Lower lobe of right lung (tissue), 2 donors: ENCODE measurements at regions not wholly inside any gene's neighbourhood (a gene's known extent, or its start where the extent isn't known, plus 50 kb on each side); places are given as distances from the start of the nearest gene placed in this dataset.

ENCODE experiments used
- ATAC-seq, 2 donors: fragments of 200-7000 bp; cut with Tn5 transposase; one replicate each; pipeline ENCODE4 v1.9.1; 2020 to 2022; ENCODE audit warnings: mild to moderate bottlenecking in 2 of 2, moderate library complexity in 2 of 2
- DNase-seq: peaks from one replicate; pipeline ENCODE4 v3.0.0-alpha.2; 2020
- H3K27ac ChIP-seq: fragments of 200-600 bp; one replicate; pipeline ENCODE4 v1.8.0; 2022
- H3K27me3 ChIP-seq: fragments of 200-600 bp; one replicate; pipeline ENCODE4 v1.8.0; 2022; ENCODE audit warnings: low read depth
- H3K36me3 ChIP-seq: fragments of 200-600 bp; one replicate; pipeline ENCODE4 v1.8.0; 2022; ENCODE audit warnings: mild to moderate bottlenecking
- H3K4me1 ChIP-seq: fragments of 200-600 bp; one replicate; pipeline ENCODE4 v1.8.0; 2022
- H3K4me3 ChIP-seq: fragments of 200-600 bp; one replicate; pipeline ENCODE4 v1.8.0; 2022; ENCODE audit warnings: mild to moderate bottlenecking
- H3K9me3 ChIP-seq: fragments of 200-600 bp; one replicate; pipeline ENCODE4 v1.8.0; 2022
- CTCF ChIP-seq: fragments of 200-600 bp; IDR thresholded peaks from one replicate; pipeline ENCODE4 v1.8.0; 2022; ENCODE audit warnings: antibody characterized with exemption, mild to moderate bottlenecking
- intact Hi-C: fragments of 100-400 bp; cut with DNase I; formaldehyde crosslinking; loops from one replicate; pipeline ENCODE4 v1.11.0; 2022
- donor health status: DM: no; HTN: yes; CAD: no; lungs with severe emphysema.

- intact Hi-C loops = no loop called here
- DNase-seq = no peak
- no peaks in the 10 kb centered on the region for H3K4me1 ChIP-seq
Observed at GRCh38 chr4:132593717-132594400, 555.2 kb upstream of the PCDH10 start.

GRCh38 chr4:132596186-132596585, 552.9 kb upstream of the PCDH10 start:
- intact Hi-C loops = no loop called here
- no peak for TF ChIP-seq CTCF
- no peak for ATAC-seq

More at GRCh38 chr4:132593717-132594400, 555.2 kb upstream of the PCDH10 start:
- no peaks in the 10 kb centered on the region for H3K9me3 ChIP-seq
- no peak for TF ChIP-seq CTCF
- no peaks in the 10 kb centered on the region for H3K27me3 ChIP-seq
- no peak overlapping the region for H3K4me3 ChIP-seq
- ATAC-seq = no peak
- no peak overlapping the region for H3K27ac ChIP-seq
- H3K36me3 ChIP-seq = no peaks in the 10 kb centered on the region

DNA sequence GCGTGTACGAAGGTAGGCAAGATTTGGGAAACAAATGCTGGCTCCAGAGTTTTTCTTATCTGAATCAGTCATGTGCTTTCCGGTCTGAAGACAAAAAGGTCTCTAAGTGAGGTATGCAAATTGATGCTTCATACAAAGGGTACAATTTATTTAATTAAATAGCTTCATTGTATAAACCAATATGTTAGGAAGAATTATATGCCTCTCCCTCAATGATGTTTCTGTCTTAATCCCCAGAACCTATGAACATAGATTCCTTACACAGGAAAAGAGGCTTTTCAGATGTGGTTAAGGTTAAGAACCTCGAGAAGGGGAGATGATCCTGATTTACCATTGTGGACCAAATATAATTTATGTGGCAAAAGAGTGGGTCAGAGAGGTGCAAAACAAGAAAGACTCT, 543.5 kb upstream of the PCDH10 start:
- Histone ChIP-seq H3K9me3 (no peaks in the 10 kb centered on the region), H3K4me3 (no peak overlapping the region), H3K36me3 (no peaks in the 10 kb centered on the region), H3K4me1 (no peaks in the 10 kb centered on the region), H3K27ac (no peak overlapping the region), H3K27me3 (no peaks in the 10 kb centered on the region)
- TF ChIP-seq CTCF = no peak
- no peak for DNase-seq
- no peak for ATAC-seq
- intact Hi-C loops = no loop called here

More at GRCh38 chr4:132596186-132596585, 552.9 kb upstream of the PCDH10 start:
- DNase-seq = no peak
- Histone ChIP-seq H3K27me3 (no peaks in the 10 kb centered on the region), H3K4me3 (no peak overlapping the region), H3K27ac (no peak overlapping the region), H3K36me3 (no peaks in the 10 kb centered on the region), H3K9me3 (no peaks in the 10 kb centered on the region), H3K4me1 (no peaks in the 10 kb centered on the region)

GRCh38 chr4:132614682-132615081, 534.4 kb upstream of the PCDH10 start:
- H3K4me3 ChIP-seq = no peak overlapping the region
- H3K27me3 ChIP-seq = no peaks in the 10 kb centered on the region
- H3K27ac ChIP-seq = no peak overlapping the region
- TF ChIP-seq CTCF = no peak
- ATAC-seq = no peak
- no peaks in the 10 kb centered on the region for H3K36me3 ChIP-seq
- no peaks in the 10 kb centered on the region for H3K9me3 ChIP-seq
- intact Hi-C loops = no loop called here
- DNase-seq = no peak
- no peaks in the 10 kb centered on the region for H3K4me1 ChIP-seq

DNA sequence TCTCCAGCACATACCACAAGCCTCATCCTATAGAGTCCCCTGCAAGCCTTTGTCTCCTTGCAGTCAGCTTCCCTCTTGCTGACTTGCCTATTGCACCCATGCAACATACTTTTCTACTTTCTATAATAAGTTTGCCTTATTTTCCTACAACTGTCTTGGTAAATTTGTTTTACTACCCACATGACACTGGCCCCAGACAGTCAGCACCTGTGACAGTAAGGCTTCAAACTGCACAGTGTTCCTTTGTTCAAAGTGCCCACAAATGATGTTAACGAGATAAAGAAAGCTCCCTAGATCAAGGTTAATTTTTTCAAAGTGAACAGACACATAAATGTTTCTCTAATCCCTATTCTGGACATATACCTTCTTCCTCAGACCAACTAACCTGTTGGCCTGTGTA, 529.1 kb upstream of the PCDH10 start:
- H3K9me3 ChIP-seq = no peaks in the 10 kb centered on the region
- no peak overlapping the region for H3K4me3 ChIP-seq
- intact Hi-C loops = no loop called here
- DNase-seq (no peak), ATAC-seq (no peak)
- no peaks in the 10 kb centered on the region for H3K4me1 ChIP-seq
- H3K36me3 ChIP-seq = no peaks in the 10 kb centered on the region
- no peak overlapping the region for H3K27ac ChIP-seq
- no peak for TF ChIP-seq CTCF
- no peaks in the 10 kb centered on the region for H3K27me3 ChIP-seq
